Left ventricle myocardium superior (tissue), 1 donor: ENCODE measurements at regions not wholly inside any gene's neighbourhood (a gene's known extent, or its start where the extent isn't known, plus 50 kb on each side); places are given as distances from the start of the nearest gene placed in this dataset.

Source experiments
- ATAC-seq: fragments of 200-7000 bp; cut with Tn5 transposase; one replicate; pipeline ENCODE4 v1.9.1; 2020; ENCODE audit warnings: mild to moderate bottlenecking, moderate library complexity
- DNase-seq: peaks from one replicate; pipeline ENCODE4 v3.0.0-alpha.2; 2020
- intact Hi-C: fragments of 100-400 bp; cut with micrococcal nuclease; formaldehyde crosslinking; loops from one replicate; pipeline ENCODE4 v1.11.0; 2022
- donor health status: DM: no; HTN: yes; CAD: no; lungs with severe emphysema.

DNA sequence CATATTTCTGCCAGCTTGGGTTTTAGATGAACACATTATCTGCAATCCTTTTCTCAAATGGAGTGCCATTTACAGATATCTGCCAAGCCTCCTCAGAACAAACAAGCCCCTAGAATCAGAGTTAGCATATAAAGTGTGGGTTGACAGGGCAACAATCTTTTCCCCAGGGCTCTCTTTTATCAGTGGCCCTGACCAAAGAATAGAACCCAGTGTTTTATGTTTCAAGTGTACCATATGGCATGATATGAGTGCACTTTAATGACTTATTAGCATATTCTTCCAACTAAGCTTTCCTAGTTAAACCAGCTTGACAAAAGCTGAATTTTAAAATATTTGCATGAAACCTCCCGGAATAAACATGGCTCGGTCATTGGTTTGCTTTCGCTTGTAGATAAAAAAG, 57.3 kb downstream of the EVX1 start:
- intact Hi-C loops = no loop called here
- ATAC-seq (no peak), DNase-seq (no peak)

DNA sequence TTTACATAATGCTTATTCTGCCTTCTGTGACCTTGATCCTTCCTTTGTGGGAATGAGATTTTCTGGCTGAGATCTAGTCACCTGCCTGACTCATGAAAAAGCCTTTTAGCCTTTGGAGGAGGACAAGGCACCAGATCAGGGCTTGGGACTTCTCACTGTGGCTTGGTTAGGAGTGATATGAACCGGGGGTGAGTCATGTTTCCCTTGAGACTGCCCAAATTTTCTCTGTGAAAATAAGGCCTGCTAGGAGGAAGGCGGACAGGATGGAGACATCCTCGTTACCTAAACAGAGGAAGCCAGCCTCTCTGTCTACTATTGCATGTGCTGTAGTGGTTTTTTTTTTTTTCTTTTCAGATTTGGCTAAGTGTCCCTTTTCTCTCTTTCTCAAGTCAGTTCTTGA, 57.8 kb downstream of the EVX1 start:
- DNase-seq (no peak), ATAC-seq (no peak)
- intact Hi-C loops = no loop called here

GRCh38 chr7:27302590-27302989, 60.0 kb downstream of the EVX1 start:
- ATAC-seq (no peak), DNase-seq (no peak)
- intact Hi-C loops = no loop called here

GRCh38 chr7:27303026-27303425, 60.4 kb downstream of the EVX1 start:
- DNase-seq (no peak), ATAC-seq (no peak)
- intact Hi-C loops = no loop called here

DNA sequence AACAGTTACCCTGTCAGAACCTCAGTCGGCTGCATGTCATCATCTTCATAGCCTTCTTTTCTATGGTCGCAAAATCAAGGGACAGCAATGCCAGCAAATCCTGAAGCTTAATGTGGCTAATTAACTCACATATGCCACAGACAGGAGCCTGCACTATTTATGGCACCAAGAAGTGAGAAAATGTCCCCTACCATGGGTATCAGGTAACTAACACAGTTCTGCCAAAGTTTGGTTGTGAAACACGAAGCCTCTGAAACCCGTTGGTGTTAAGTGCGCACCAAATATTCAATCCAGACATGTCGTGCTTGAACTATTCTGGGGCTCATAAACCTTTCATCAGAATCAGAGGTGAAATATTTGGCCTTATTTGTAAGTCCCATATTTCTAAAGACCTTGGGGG, 63.3 kb downstream of the EVX1 start:
- intact Hi-C loops = no loop called here
- ATAC-seq = no peak
- no peak for DNase-seq

DNA sequence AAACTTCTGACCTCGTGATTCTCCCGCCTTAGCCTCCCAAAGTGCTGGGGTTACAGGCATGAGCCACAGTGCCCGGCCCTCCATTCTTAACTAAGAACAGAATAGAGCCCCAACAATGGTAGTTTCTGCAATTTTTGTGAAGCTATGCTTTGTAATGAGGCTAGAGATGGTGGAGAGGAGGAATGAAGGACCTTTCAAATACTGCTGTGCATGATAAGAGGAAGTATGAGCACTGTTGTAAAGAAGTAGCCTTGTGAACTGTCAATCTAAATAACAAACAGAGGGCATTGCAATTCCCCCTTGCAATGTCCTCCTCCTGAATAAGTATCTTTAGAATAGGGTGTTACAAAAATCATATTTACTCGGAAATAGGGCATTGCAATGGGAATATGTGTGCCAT, 70.2 kb downstream of the EVX1 start:
- intact Hi-C loops = no loop called here
- ATAC-seq = no peak

GRCh38 chr7:27314111-27314510, 71.5 kb downstream of the EVX1 start:
- intact Hi-C loops = no loop called here
- DNase-seq (no peak), ATAC-seq (no peak)

More for the DNA sequence above, 70.2 kb downstream of the EVX1 start:
- DNase-seq = no peak

- intact Hi-C loops = no loop called here
- DNase-seq (no peak), ATAC-seq (no peak)
These were observed 72.5 kb downstream of the EVX1 start for GRCh38 chr7:27315066-27315465.

- no peak for ATAC-seq
- no peak for DNase-seq
- intact Hi-C loops = no loop called here
These were observed 73.7 kb downstream of the EVX1 start for GRCh38 chr7:27316311-27316710.

GRCh38 chr7:27324246-27324645, 81.6 kb downstream of the EVX1 start:
- DNase-seq = no peak
- intact Hi-C loops = no loop called here
- no peak for ATAC-seq

- ATAC-seq = no peak
- intact Hi-C loops = no loop called here
These were observed 87.3 kb downstream of the EVX1 start for GRCh38 chr7:27329909-27330308.

GRCh38 chr7:27339478-27339877, 96.9 kb downstream of the EVX1 start:
- intact Hi-C loops = no loop called here
- ATAC-seq (peak; percentile 35), DNase-seq (no peak)

More at GRCh38 chr7:27329909-27330308, 87.3 kb downstream of the EVX1 start:
- DNase-seq = no peak

GRCh38 chr7:27344471-27344870, 101.9 kb downstream of the EVX1 start:
- ATAC-seq = no peak
- intact Hi-C loops = no loop called here

GRCh38 chr7:27345164-27345887, 102.7 kb downstream of the EVX1 start:
- DNase-seq (no peak), ATAC-seq (no peak)
- intact Hi-C loops = no loop called here

More at GRCh38 chr7:27344471-27344870, 101.9 kb downstream of the EVX1 start:
- no peak for DNase-seq

- intact Hi-C loops = no loop called here
- DNase-seq (no peak), ATAC-seq (no peak)
These were observed 103.4 kb downstream of the EVX1 start for GRCh38 chr7:27345997-27346396.

DNA sequence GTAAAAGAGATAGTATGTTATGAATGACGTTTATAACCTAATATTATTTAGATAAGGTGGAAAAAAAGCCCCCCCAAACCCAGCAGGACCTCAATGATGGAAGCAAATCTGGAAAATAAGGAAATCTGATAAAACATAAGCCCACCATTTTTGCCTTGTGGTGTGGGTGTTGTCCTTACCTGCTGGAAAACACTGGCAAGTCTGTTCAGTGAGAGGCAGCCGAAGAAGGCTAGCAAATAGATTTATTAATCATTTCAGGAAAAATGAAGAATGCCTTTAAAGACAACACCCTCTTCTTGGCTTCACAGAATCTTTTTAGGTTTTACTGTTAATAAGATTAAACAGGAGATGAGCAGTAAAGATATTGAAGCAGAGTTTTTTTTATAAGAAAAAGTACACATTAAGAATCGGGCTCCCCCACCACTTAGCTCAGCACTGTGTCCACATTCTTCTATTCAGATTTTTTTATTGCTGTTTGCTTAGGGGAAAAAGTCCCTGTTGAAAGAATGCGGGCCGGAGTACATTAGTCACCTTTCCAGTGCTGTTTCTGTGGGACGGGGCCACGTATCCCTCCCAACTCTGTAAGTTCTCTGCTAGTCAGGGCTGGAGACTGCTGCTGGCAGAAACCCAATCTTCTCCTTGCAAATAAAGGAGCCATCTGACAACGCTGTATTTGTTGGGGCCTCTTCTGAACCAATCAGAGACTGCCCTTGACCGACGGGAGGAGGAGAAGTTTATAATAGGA, 104.1 kb downstream of the EVX1 start:
- ATAC-seq (no peak), DNase-seq (no peak)
- intact Hi-C loops = no loop called here

GRCh38 chr7:27347276-27347640, 104.7 kb downstream of the EVX1 start:
- intact Hi-C loops = no loop called here
- DNase-seq (no peak), ATAC-seq (no peak)

DNA sequence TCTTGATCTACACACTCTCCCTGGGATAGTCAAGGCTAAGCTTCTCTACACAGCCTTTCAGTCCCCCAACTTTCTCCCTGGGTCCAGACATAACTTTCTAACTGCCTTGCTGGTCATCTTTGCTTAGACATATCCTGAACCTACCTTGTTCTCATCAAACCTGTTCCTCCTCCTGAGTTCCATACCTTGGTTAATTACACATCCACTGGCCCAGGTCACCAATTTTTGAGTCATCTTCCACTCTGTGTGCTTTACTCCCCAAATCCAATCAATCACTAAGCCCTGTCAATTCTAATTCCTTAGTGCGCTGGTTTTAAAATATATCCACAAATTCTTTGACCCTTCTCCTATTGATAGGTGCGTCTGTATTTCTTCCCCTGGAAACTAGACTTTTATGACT, 107.0 kb downstream of the EVX1 start:
- ATAC-seq = no peak

DNA sequence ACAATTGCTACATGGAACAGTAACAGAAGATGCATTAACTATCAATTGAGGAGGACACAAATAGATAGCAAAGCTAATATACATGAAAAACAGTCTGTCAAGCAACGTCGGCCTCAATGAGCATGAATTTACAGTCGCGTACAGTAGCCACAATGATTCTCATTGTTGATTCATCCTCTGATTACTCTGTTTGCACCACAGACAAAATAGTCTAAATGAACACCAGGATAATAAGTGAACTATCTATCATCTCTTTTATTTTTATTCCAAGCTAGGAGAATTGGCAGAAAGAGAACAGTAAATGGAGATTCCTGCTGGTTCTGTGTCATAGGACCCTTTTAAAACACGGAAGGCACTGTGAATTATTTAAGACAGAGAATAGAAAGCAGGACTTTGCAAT, 108.5 kb downstream of the EVX1 start:
- no peak for ATAC-seq
- DNase-seq = no peak
- intact Hi-C loops = no loop called here

More for the DNA sequence above, 107.0 kb downstream of the EVX1 start:
- intact Hi-C loops = no loop called here
- no peak for DNase-seq

DNA sequence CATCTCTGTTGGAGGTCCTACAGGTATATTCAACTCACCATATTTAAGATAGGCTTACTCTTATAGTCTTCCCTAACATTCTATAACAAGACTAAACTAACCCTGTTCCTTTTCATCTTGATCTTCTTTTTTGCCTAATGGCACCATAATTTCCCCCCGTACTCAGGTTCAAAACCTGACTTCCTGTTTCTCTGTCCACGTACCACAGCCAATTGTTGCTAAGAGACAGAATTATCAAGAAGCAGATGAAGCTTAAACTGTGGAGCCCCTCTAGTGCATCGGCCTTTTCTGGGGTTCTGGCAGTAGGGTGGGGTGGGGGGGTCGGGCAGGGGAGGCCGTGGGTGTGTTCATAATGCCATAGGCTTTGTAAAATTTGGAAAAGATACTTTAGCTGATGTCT, 109.2 kb downstream of the EVX1 start:
- no peak for ATAC-seq
- intact Hi-C loops = no loop called here
- DNase-seq = no peak
